AG04449 (cell line): ENCODE measurements at regions not wholly inside any gene's neighbourhood (a gene's known extent, or its start where the extent isn't known, plus 50 kb on each side); places are given as distances from the start of the nearest gene placed in this dataset.

Experiments used
- CTCF ChIA-PET: fragments of 350-600 bp; formaldehyde crosslinking; extraction: SDS; loops from one replicate; lab custom pipeline; 2021; ENCODE audit warnings: antibody characterized with exemption; lab: Yijun Ruan, JAX
- POLR2A ChIA-PET: fragments of 400-600, 350-600 bp; formaldehyde crosslinking; extraction: SDS; loops from one replicate; lab custom pipeline; 2020; ENCODE audit warnings: antibody characterized with exemption, inconsistent platforms; lab: Yijun Ruan, JAX
- DNase-seq: peaks from one replicate; pipeline ENCODE4 v3.0.0-alpha.2; 2010; ENCODE audit warnings: low read depth, low spot score
- H3K4me3 ChIP-seq: 2 replicates; pipeline ENCODE4 v1.5.1; 2011; ENCODE audit warnings: low read depth, mild to moderate bottlenecking, control low read depth, low read length
- TF ChIP-seq, protein P1 (sequence below): IDR thresholded peaks from one replicate; pipeline ENCODE4 v1.5.1; 2011; ENCODE audit warnings: mild to moderate bottlenecking, moderate library complexity, low read length, control low read depth, inconsistent platforms; ENCODE audit not compliant: insufficient read depth; ENCODE audit errors: missing control alignments

DNA sequence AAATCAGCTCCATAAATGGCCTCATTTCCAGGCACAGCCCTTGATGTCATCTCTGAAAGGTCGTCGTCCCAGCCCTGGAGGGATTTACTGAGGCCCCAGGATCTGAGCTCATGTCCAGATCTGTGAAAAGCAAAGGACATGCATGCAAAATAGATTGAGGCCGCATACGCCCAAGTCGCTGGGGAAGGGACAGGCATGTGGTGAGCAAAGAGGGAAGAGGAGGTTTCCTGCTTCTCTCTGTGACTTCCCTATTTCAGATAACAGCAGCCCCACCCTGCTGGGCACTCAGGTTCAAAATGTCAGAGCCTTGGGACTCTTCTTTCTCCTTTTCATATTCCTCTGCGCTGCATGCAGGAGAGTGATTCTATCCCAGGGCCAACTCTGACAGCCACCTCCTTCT, 197.2 kb downstream of the ADSS2 start:
- TF ChIP-seq, protein P1, sequence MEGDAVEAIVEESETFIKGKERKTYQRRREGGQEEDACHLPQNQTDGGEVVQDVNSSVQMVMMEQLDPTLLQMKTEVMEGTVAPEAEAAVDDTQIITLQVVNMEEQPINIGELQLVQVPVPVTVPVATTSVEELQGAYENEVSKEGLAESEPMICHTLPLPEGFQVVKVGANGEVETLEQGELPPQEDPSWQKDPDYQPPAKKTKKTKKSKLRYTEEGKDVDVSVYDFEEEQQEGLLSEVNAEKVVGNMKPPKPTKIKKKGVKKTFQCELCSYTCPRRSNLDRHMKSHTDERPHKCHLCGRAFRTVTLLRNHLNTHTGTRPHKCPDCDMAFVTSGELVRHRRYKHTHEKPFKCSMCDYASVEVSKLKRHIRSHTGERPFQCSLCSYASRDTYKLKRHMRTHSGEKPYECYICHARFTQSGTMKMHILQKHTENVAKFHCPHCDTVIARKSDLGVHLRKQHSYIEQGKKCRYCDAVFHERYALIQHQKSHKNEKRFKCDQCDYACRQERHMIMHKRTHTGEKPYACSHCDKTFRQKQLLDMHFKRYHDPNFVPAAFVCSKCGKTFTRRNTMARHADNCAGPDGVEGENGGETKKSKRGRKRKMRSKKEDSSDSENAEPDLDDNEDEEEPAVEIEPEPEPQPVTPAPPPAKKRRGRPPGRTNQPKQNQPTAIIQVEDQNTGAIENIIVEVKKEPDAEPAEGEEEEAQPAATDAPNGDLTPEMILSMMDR, result no peak
- H3K4me3 ChIP-seq, result no peak overlapping the region
- POLR2A ChIA-PET, result no interaction called here
- no peak for DNase-seq
- CTCF ChIA-PET, result interaction anchor here (1.5 kb wide), 1 partner anchor 19 kb away, joined by 3 read pairs; no protein-coding TSS in a partner anchor

DNA sequence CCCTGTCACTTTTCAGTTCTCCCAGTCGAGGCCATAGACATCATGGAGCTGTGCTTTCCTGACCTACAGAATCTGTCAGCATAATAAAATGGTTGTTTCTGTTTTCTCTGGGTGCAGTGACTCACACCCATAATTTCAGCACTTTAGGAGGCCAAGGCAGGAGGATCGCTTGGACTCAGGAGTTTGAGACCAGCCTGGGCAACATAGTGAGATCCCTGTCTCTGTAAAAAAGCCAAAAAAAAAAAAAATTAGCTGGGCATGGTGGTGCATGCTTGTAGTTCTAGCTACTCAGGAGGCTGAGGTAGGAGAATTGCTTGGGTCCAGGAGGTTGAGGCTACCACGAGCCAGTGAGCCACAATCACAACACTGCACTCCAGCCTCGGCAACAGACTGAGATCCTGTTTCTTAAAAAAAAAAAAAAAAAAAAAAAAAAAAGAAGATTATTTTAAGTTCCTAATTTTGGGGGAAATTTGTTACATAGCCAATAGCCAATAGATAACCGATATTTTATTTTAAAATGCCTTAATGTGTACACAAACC, 196.2 kb downstream of the ADSS2 start:
- TF ChIP-seq, protein P1, result no peak
- no peak for DNase-seq
- ChIA-PET CTCF (interaction anchor here (1.5 to 3.8 kb wide), 2 partner anchors 17 to 20 kb away, joined by 3 to 14 read pairs; no protein-coding TSS in a partner anchor), POLR2A (no interaction called here)
- H3K4me3 ChIP-seq, result no peak overlapping the region

DNA sequence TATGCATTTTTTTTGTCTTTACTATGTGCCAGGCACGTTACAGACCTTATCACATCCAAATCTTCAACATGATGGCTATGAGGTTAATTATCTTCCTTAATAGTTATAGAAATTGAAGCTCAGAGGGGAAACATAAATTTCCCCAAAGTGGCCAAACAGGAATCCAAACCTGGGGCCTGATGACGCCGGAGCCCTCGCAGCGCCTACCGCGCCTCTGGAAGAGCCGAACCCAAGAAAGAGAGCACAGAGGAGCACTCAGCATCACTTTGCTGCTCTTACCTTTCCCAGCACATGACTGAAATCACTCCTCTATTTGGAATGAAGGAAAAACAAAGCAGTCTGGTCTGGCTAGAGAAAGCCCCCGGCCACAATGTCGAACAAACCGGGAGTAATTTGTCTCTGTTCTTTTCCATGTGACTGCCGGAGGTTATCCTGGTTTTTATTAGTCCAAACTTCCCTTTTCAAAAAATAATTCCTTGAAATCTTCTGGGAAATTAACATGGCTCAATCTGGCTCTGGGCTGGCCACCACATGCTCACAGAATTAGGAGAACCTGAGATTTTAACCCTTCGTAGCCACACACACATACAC, 195.5 kb downstream of the ADSS2 start:
- CTCF ChIA-PET, result interaction anchor here (3.8 kb wide), 1 partner anchor 16 kb away, joined by 14 read pairs; no protein-coding TSS in a partner anchor
- no peak overlapping the region for H3K4me3 ChIP-seq
- TF ChIP-seq, protein P1, result no peak
- no peak for DNase-seq
- POLR2A ChIA-PET, result no interaction called here

DNA sequence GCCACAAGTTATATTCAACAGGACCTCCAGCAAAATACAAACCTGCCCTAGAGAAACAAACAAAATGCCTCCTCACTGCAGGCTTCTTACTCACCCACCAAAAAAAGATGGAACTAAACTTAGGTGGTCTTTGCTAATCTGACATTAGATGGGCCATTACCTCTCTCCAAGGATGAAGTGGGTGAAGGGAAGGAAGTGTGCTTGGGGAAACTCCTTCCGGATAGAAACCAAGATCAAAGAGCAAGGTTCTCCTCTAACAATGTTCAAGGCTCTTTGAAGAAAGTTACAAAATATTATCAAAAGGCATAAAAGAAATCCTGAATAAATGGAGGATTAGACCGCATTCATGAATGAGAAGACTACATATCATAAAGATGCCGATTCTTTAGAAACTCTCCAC, 187.5 kb downstream of the ADSS2 start:
- CTCF ChIA-PET, result no interaction called here
- POLR2A ChIA-PET, result no interaction called here

DNA sequence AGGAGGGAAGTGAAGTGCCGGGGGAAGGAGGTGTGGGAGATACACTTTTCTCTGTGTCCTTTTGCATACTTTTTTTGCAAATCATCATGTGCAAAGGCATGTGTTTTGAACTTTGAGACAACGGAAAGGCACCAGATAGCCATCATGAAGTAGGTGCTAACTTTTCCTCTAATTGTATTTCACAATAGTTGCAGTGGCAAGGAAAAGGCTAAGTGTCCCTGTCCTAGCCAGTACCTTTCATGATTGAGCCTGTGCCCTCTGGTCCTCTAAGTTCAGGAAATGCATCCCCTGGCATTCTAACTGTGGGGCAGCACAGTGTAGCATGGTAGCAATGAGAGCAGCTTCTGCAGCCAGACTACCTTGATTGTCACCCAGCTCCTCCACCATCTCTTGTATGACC, 186.2 kb downstream of the ADSS2 start:
- CTCF ChIA-PET, result no interaction called here

More for the DNA sequence above, 187.5 kb downstream of the ADSS2 start:
- H3K4me3 ChIP-seq, result no peak overlapping the region
- no peak for DNase-seq
- TF ChIP-seq, protein P1, result no peak

DNA sequence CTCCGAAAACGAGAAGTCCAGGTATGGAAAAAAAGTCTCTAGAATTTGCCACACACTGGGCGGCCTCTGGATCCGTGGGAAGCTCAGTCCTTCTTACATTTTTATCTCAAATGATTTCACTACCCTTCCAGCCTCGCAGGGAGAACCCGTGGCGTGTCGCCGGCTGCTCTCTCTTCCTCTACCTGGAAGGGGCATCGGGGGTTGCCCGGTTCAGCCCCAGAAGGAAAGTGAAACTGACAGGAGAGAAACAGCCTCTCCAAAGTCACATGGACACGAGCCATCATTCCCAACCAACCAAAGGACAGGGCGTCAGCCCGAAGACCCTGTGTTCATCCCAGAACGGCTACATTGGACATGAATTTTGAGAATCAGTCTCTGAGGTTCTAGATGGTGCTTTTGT, 182.5 kb downstream of the ADSS2 start:
- ChIA-PET POLR2A (no interaction called here), CTCF (interaction anchor here (1.6 kb wide), 1 partner anchor 254 kb away, joined by 6 read pairs; no protein-coding TSS in a partner anchor)
- TF ChIP-seq, protein P1, result no peak
- no peak for DNase-seq
- H3K4me3 ChIP-seq, result no peak overlapping the region

More for the DNA sequence above, 186.2 kb downstream of the ADSS2 start:
- DNase-seq, result no peak
- POLR2A ChIA-PET, result no interaction called here
- TF ChIP-seq, protein P1, result no peak
- H3K4me3 ChIP-seq, result no peak overlapping the region
